Osteocyte (in vitro differentiated cells): ENCODE measurements at regions not wholly inside any gene's neighbourhood (a gene's known extent, or its start where the extent isn't known, plus 50 kb on each side); places are given as distances from the start of the nearest gene placed in this dataset.

ENCODE experiments used
- DNase-seq: peaks from one replicate; pipeline ENCODE4 v3.0.0; 2021; ENCODE audit warnings: mixed read lengths; ENCODE audit not compliant: unreplicated experiment; ENCODE audit errors: extremely low spot score
- H3K27ac Mint-ChIP-seq: one replicate; pipeline ENCODE4 v1.8.0; 2021; ENCODE audit warnings: mild to moderate bottlenecking, mixed read lengths; ENCODE audit not compliant: unreplicated experiment
- H3K27me3 Mint-ChIP-seq: one replicate; pipeline ENCODE4 v1.8.0; 2021; ENCODE audit warnings: mixed read lengths; ENCODE audit not compliant: unreplicated experiment
- H3K36me3 Mint-ChIP-seq: one replicate; pipeline ENCODE4 v1.8.0; 2021; ENCODE audit warnings: mixed read lengths; ENCODE audit not compliant: unreplicated experiment
- H3K4me1 Mint-ChIP-seq: one replicate; pipeline ENCODE4 v1.8.0; 2021; ENCODE audit warnings: mixed read lengths; ENCODE audit not compliant: unreplicated experiment
- H3K4me3 Mint-ChIP-seq: one replicate; pipeline ENCODE4 v1.8.0; 2021; ENCODE audit warnings: mild to moderate bottlenecking, moderate library complexity, mixed read lengths; ENCODE audit not compliant: unreplicated experiment
- H3K9me3 Mint-ChIP-seq: one replicate; pipeline ENCODE4 v1.8.0; 2021; ENCODE audit warnings: mixed read lengths; ENCODE audit not compliant: unreplicated experiment
- CTCF ChIP-seq: fragments of 200-600 bp; sonication (generic); IDR thresholded peaks from 2 replicates; pipeline ENCODE4 v1.5.0; 2021; ENCODE audit warnings: antibody characterized with exemption, mild to moderate bottlenecking, moderate library complexity

- Mint-ChIP-seq H3K4me1 (peaks cover 15% of the 10 kb centered on the region), H3K9me3 (no peaks in the 10 kb centered on the region), H3K27me3 (no peaks in the 10 kb centered on the region), H3K4me3 (no peak overlapping the region), H3K36me3 (no peaks in the 10 kb centered on the region), H3K27ac (no peak overlapping the region)
- TF ChIP-seq CTCF, result no peak
- DNase-seq, result no peak
These were observed 312.0 kb downstream of the PDGFC start for GRCh38 chr4:156659570-156659969.

- DNase-seq, result no peak
- H3K27me3 Mint-ChIP-seq, result no peaks in the 10 kb centered on the region
- H3K9me3 Mint-ChIP-seq, result peaks cover 6% of the 10 kb centered on the region
- H3K36me3 Mint-ChIP-seq, result no peaks in the 10 kb centered on the region
- no peak overlapping the region for H3K4me3 Mint-ChIP-seq
- TF ChIP-seq CTCF, result no peak
- no peak overlapping the region for H3K27ac Mint-ChIP-seq
- peaks cover 8% of the 10 kb centered on the region for H3K4me1 Mint-ChIP-seq
These were observed 314.7 kb downstream of the PDGFC start for GRCh38 chr4:156656896-156657295.

- TF ChIP-seq CTCF, result no peak
- DNase-seq, result no peak
These were observed 317.2 kb downstream of the PDGFC start for GRCh38 chr4:156654410-156654809.

GRCh38 chr4:156643826-156644225 lies 327.8 kb downstream of the PDGFC start:
- no peak for DNase-seq
- H3K9me3 Mint-ChIP-seq, result no peaks in the 10 kb centered on the region
- no peak overlapping the region for H3K4me3 Mint-ChIP-seq
- H3K4me1 Mint-ChIP-seq, result peaks cover 16% of the 10 kb centered on the region
- TF ChIP-seq CTCF, result no peak
- no peak overlapping the region for H3K27ac Mint-ChIP-seq
- no peaks in the 10 kb centered on the region for H3K27me3 Mint-ChIP-seq
- no peaks in the 10 kb centered on the region for H3K36me3 Mint-ChIP-seq

More at GRCh38 chr4:156654410-156654809, 317.2 kb downstream of the PDGFC start:
- H3K4me3 Mint-ChIP-seq, result no peak overlapping the region
- no peaks in the 10 kb centered on the region for H3K27me3 Mint-ChIP-seq
- H3K27ac Mint-ChIP-seq, result no peak overlapping the region
- peaks cover 3% of the 10 kb centered on the region for H3K36me3 Mint-ChIP-seq
- peaks cover 8% of the 10 kb centered on the region for H3K4me1 Mint-ChIP-seq
- peaks cover 23% of the 10 kb centered on the region for H3K9me3 Mint-ChIP-seq

- Mint-ChIP-seq H3K4me3 (no peak overlapping the region), H3K27me3 (no peaks in the 10 kb centered on the region), H3K36me3 (peaks cover 3% of the 10 kb centered on the region), H3K27ac (no peak overlapping the region), H3K4me1 (peaks cover 32% of the 10 kb centered on the region), H3K9me3 (no peaks in the 10 kb centered on the region)
- TF ChIP-seq CTCF, result no peak
- no peak for DNase-seq
These were observed 329.4 kb downstream of the PDGFC start for GRCh38 chr4:156642161-156642560.
